NCI-H69 (cell line): ENCODE measurements at regions not wholly inside any gene's neighbourhood (a gene's known extent, or its start where the extent isn't known, plus 50 kb on each side); places are given as distances from the start of the nearest gene placed in this dataset.

Experiments
- DNase-seq: peaks from one replicate; lab custom pipeline; 2025; lab: John Stamatoyannopoulos, UW

DNA sequence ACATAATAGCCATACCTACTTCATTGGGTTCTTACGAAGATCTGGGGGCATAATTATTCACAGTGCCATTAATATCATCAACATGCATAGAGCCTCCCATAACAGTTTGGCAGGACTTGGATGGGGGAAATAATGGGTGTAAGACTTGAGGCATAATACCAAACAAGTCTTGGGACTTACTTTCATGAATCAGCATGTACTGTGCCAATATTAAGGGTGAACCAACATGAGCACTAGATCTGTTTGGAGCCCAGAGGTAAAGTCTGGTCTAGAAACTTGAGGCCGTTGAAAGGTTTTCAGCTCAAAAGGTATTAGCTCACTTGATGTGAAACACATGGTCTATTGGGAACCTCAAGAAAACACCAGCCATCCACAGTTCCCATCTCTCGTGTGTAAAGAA is 56.7 kb upstream of the ZC3H11B start:
- no peak for DNase-seq

DNA sequence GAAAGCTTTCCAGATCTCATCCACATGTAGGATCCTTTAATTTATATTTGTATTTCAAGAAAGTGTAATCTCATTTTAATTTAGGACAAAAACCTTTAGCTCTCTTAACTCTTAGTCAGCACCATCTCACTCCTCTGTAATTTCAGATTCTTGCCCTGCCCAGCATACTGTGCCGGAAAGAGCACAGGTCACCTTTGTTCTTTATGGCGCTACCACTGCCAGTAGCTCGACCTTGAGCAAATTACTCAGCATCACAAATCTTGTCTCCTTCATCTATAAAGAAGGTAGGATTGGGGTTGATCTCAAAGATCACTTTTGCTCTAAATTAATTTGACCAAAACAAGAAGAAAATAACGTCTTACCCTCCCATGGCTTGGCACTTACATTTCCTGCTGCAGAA is 56.1 kb upstream of the ZC3H11B start:
- no peak for DNase-seq

DNA sequence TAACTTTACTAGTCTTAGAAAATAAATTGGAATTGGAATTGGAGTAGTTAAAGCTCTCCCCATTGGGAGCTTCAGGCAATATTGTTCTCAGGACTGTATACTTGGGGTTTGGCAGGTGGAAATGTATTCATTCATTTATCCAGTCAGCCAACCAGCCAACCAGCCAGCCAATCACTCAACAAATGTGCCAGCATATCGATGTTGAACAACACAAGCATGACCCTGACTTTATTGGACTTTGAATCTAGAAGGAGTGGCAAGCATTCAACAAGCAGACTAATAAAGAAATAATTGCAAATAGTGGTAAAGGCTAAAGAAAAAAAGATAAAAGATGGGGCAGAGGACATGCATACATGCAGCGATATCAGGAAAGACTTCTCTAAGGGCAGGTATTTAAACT is 55.5 kb upstream of the ZC3H11B start:
- no peak for DNase-seq

DNA sequence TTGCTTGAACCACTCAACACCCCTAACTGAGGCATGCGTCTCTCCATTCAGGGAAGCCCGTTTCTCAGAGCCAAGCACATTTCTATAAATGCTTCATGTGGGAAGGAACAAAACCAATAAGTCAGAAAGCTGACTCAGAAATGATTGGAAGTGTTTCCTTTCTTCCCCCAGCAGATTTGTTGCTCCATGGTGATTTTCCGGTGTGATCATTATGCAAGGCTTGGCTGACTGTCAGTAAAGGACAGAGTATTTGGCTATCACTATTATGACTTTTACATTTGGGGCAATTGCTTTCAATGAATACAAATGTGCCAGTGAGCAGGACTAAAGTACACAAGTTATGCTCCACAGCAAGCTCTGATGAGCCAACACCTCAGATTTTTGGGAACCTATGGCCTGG is 53.3 kb upstream of the ZC3H11B start:
- DNase-seq: no peak

DNA sequence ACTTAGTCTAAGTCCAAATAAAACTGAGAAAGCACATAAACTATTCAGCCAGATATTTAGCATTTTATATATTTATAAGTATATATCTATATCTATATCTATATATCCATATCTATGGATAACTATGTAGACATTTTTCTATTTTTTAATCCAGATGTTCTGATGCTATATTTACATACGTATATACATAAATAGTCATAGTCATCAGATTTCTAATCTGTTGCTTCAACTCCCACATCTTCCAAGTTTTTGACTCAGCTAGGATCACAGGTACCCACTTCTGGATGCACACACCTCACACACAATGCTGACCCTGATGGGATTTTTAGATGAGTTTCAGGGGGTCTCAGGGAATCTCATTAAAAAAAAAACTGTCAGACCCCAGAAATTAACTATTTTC is 52.2 kb upstream of the ZC3H11B start:
- DNase-seq: no peak

DNA sequence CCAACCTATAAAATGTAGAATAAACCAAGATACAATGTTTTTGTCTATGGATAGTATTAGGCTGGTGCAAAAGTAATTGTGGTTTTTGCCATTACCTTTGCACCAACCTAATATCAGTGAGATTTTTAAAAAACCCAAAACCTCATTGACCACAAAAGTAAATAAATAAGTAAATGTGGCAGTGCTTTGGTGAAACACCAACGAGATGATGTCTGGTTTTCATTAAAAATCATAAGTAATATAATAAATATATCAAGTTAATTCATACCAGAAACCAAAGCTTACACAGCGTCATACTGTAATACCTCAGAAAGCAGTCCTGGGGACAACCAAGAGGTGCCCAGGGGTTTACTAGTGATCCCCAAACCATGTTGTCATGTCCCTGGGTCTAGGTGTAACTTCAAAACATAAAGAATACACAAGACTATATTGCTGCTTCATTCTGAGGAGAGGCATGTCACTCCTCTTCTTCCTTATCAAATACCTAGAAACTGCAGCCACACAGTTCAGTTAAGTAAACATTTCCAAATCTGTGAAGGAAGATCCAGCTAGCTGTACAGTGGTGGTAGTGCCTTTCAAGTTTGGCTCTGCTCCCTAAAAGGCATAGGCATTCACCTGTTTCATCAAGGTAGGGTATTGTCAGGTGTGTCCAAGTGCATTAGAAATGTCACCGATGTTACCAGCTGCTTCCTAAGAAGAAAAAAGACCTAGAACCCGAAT is 51.6 kb upstream of the ZC3H11B start:
- DNase-seq: no peak
